Endodermal cell (in vitro differentiated cells): ENCODE measurements at regions not wholly inside any gene's neighbourhood (a gene's known extent, or its start where the extent isn't known, plus 50 kb on each side); places are given as distances from the start of the nearest gene placed in this dataset.

ENCODE experiments used
- DNase-seq: peaks from one replicate; pipeline ENCODE4 v3.0.0-alpha.2; 2017
- H3K27ac ChIP-seq: 2 replicates; pipeline ENCODE4 v1.5.1; 2013; ENCODE audit warnings: mild to moderate bottlenecking, low read depth, low read length, moderate library complexity
- H3K27me3 ChIP-seq: 2 replicates; pipeline ENCODE4 v1.6.1; 2013; ENCODE audit warnings: mild to moderate bottlenecking, low read length, moderate library complexity; ENCODE audit not compliant: insufficient read depth, control insufficient read depth, poor library complexity, severe bottlenecking
- H3K36me3 ChIP-seq: 2 replicates; pipeline ENCODE4 v1.7.0; 2013; ENCODE audit warnings: mild to moderate bottlenecking, low read length, moderate library complexity; ENCODE audit not compliant: control insufficient read depth, insufficient read depth
- H3K4me1 ChIP-seq: one replicate; pipeline ENCODE4 v1.7.0; 2013; ENCODE audit warnings: low read length; ENCODE audit not compliant: control insufficient read depth, insufficient read depth
- H3K4me3 ChIP-seq: 2 replicates; pipeline ENCODE4 v1.5.1; 2013; ENCODE audit warnings: mild to moderate bottlenecking, low read length, moderate library complexity
- H3K9ac ChIP-seq: 2 replicates; pipeline ENCODE4 v1.6.1; 2013; ENCODE audit warnings: mild to moderate bottlenecking, low read length, moderate library complexity; ENCODE audit not compliant: poor library complexity, severe bottlenecking; ENCODE audit errors: extremely low read depth
- H3K9me3 ChIP-seq: 2 replicates; pipeline ENCODE4 v1.6.1; 2013; ENCODE audit warnings: mild to moderate bottlenecking, low read length, moderate library complexity; ENCODE audit not compliant: control insufficient read depth
- H3K27ac Mint-ChIP-seq: 2 replicates; pipeline ENCODE4 v1.8.0; 2020; ENCODE audit warnings: mixed read lengths
- H3K27me3 Mint-ChIP-seq: 2 replicates; pipeline ENCODE4 v1.8.0; 2021; ENCODE audit warnings: mild to moderate bottlenecking, mixed read lengths; ENCODE audit not compliant: insufficient read depth
- H3K36me3 Mint-ChIP-seq: 2 replicates; pipeline ENCODE4 v1.8.0; 2020; ENCODE audit warnings: low read depth, mixed read lengths
- H3K4me1 Mint-ChIP-seq: 2 replicates; pipeline ENCODE4 v1.8.0; 2020; ENCODE audit warnings: mixed read lengths
- H3K4me3 Mint-ChIP-seq: 2 replicates; pipeline ENCODE4 v1.8.0; 2020; ENCODE audit warnings: mild to moderate bottlenecking, moderate library complexity, mixed read lengths
- H3K9me3 Mint-ChIP-seq: 2 replicates; pipeline ENCODE4 v1.8.0; 2020; ENCODE audit warnings: mild to moderate bottlenecking, mixed read lengths
- WGBS, 2 experiments: methylation state at CpG; one replicate each; pipeline versions ENCODE4 v1.1.5 to v1.1.7; 2013; ENCODE audit warnings: missing lambda C conversion rate in 2 of 2, mixed read lengths in 1 of 2; ENCODE audit not compliant: insufficient coverage in 1 of 2, insufficient read length in 1 of 2; 5-methylcytosine and 5-hydroxymethylcytosine counted together
- TF ChIP-seq, protein P1 (sequence below): fragments of 200-600 bp; sonication (generic); conservative IDR thresholded peaks from 2 replicates; pipeline ENCODE4 v1.5.0; 2021; ENCODE audit warnings: antibody characterized with exemption, mild to moderate bottlenecking

DNA sequence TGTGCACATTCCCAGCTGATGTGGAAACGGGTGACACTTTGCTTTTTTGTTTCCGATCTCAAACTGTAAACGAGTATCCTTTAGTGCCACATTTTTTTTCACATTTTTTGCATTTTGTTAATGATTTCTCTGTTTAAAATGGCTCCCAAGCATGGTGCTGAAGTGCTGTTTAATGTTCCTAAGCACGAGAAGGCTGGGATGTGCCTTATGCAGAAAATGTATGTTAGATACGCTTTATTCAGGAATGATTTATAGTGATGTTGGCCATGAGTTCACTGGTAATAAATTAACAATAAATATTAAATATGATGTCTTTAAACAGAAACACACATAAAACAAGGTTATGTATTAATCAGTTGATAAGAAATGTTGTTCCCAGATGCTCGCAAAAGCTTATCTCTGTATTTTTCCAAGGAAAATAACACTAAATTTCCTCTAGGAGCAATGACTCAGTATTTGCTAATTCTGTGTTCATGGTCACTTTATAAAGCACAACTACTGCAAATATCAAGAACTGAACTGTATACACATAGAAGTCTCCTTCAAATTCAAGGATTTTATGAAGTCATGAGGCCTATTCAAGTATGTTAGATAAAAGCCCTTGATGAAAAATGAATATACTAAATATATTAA, 305.9 kb upstream of the SMIM30 start:
- Mint-ChIP-seq H3K9me3 (no peaks in the 10 kb centered on the region), H3K27me3 (no peaks in the 10 kb centered on the region), H3K27ac (no peak overlapping the region), H3K36me3 (no peaks in the 10 kb centered on the region), H3K4me3 (no peak overlapping the region), H3K4me1 (no peaks in the 10 kb centered on the region)
- Histone ChIP-seq H3K36me3 (no peaks in the 10 kb centered on the region), H3K4me1 (no peaks in the 10 kb centered on the region), H3K4me3 (no peak overlapping the region), H3K9ac (no peak overlapping the region), H3K9me3 (no peaks in the 10 kb centered on the region), H3K27me3 (no peaks in the 10 kb centered on the region), H3K27ac (no peak overlapping the region)
- TF ChIP-seq, protein P1, sequence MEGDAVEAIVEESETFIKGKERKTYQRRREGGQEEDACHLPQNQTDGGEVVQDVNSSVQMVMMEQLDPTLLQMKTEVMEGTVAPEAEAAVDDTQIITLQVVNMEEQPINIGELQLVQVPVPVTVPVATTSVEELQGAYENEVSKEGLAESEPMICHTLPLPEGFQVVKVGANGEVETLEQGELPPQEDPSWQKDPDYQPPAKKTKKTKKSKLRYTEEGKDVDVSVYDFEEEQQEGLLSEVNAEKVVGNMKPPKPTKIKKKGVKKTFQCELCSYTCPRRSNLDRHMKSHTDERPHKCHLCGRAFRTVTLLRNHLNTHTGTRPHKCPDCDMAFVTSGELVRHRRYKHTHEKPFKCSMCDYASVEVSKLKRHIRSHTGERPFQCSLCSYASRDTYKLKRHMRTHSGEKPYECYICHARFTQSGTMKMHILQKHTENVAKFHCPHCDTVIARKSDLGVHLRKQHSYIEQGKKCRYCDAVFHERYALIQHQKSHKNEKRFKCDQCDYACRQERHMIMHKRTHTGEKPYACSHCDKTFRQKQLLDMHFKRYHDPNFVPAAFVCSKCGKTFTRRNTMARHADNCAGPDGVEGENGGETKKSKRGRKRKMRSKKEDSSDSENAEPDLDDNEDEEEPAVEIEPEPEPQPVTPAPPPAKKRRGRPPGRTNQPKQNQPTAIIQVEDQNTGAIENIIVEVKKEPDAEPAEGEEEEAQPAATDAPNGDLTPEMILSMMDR, result no peak
- no peak for DNase-seq
- WGBS, 2 experiments, result 87 to 95% methylated on average over 3 to 5 of the region's 6 CpGs

DNA sequence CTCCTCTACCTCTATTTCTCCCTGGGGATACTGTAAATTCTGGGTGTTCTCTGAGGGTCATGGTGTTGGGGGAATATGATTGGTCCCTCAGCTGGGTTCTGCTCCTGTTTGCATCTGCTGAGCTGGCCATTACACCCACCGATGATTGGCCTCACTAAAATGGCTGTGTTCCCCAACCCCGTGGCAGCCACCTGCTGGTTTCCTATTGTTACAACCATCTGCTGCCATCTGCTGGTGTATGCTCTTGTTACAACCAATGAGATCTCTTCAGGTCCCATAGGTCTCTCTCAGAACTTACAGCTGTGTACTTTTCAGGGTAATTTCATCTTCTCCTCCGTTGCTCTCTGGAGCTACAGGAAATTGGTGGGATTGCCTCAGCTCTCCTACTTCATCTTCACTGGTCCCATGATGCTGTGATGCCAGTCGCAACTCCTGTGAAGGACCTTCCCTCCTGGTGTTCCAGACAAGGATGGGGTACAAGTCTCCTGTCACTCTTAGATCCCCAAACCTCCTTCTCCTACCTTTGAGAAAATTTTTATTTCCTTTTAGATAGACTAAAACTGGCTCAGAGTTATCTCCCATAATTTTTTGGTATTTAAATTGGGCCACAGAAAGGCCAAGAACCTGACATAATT, 303.5 kb upstream of the SMIM30 start:
- Histone ChIP-seq H3K27me3 (no peaks in the 10 kb centered on the region), H3K4me1 (no peaks in the 10 kb centered on the region), H3K9ac (no peak overlapping the region), H3K36me3 (no peaks in the 10 kb centered on the region), H3K4me3 (no peak overlapping the region), H3K27ac (no peak overlapping the region), H3K9me3 (no peaks in the 10 kb centered on the region)
- DNase-seq, result peak; percentile 95
- H3K36me3 Mint-ChIP-seq, result no peaks in the 10 kb centered on the region
- WGBS, 2 experiments, result 32 to 35% methylated on average over 4 of the region's 4 CpGs
- no peak overlapping the region for H3K27ac Mint-ChIP-seq
- peaks cover 3% of the 10 kb centered on the region for H3K27me3 Mint-ChIP-seq
- no peaks in the 10 kb centered on the region for H3K9me3 Mint-ChIP-seq
- H3K4me1 Mint-ChIP-seq, result no peaks in the 10 kb centered on the region
- H3K4me3 Mint-ChIP-seq, result no peak overlapping the region
- TF ChIP-seq, protein P1, result peak; percentile 90

DNA sequence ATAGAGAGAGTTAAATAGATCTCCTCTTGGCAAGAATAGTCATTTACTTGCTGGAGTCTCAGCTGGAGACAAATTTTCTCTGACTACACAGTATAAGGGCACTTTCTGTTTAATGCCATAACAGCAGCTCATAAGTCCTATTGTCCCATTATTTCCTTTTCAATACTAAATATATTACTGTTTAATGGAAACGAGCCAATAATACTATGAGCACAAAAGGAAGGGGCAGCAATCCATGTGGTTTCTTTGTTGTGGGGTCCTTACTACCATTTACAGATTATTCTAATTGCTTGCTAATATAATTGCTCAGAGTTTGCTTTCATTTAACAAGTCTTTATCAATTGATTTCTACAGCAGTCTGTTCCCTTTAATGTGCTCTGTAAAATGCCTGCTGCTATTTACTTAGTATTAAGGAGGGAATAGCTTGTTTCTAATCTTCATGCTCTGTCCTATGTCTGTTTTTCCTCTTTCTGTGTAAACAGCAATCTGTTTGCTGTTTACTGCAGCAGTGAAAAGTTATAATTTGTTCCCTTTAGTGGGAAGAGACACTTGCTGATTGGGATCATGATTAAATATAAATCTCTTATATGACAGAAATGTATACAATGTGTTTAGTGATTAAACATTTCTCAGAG, 296.2 kb upstream of the SMIM30 start:
- Mint-ChIP-seq H3K4me1 (peaks cover 9% of the 10 kb centered on the region), H3K4me3 (no peak overlapping the region), H3K9me3 (no peaks in the 10 kb centered on the region), H3K27ac (no peak overlapping the region), H3K27me3 (peaks cover 13% of the 10 kb centered on the region), H3K36me3 (no peaks in the 10 kb centered on the region)
- H3K4me3 ChIP-seq, result peak overlapping the region; percentile 17
- no peak for DNase-seq
- no peak overlapping the region for H3K27ac ChIP-seq
- no peaks in the 10 kb centered on the region for H3K4me1 ChIP-seq
- H3K27me3 ChIP-seq, result peaks cover 13% of the 10 kb centered on the region
- H3K36me3 ChIP-seq, result no peaks in the 10 kb centered on the region
- TF ChIP-seq, protein P1, result no peak
- H3K9ac ChIP-seq, result no peak overlapping the region
- no peaks in the 10 kb centered on the region for H3K9me3 ChIP-seq
- 70% methylated on average over 1 of the region's 1 CpG; no CpG with 5 or more reads in 1 of the 2 experiments for WGBS, 2 experiments
